Mononuclear cell (primary cell): ENCODE measurements at regions not wholly inside any gene's neighbourhood (a gene's known extent, or its start where the extent isn't known, plus 50 kb on each side); places are given as distances from the start of the nearest gene placed in this dataset.

Experiments used
- H3K27me3 ChIP-seq: 2 replicates; pipeline ENCODE4 v1.6.0; 2011; ENCODE audit warnings: low read length, control low read depth; ENCODE audit not compliant: insufficient read depth
- H3K4me1 ChIP-seq: 2 replicates; pipeline ENCODE4 v1.5.1; 2011; ENCODE audit warnings: mild to moderate bottlenecking, low read length, control low read depth; ENCODE audit not compliant: insufficient read depth
- H3K4me3 ChIP-seq: 2 replicates; pipeline ENCODE4 v1.5.1; 2011; ENCODE audit warnings: mild to moderate bottlenecking, low read length, moderate library complexity
- H3K9me3 ChIP-seq: 2 replicates; pipeline ENCODE4 v1.5.1; 2011; ENCODE audit warnings: low read depth, mild to moderate bottlenecking, control low read depth, low read length

DNA sequence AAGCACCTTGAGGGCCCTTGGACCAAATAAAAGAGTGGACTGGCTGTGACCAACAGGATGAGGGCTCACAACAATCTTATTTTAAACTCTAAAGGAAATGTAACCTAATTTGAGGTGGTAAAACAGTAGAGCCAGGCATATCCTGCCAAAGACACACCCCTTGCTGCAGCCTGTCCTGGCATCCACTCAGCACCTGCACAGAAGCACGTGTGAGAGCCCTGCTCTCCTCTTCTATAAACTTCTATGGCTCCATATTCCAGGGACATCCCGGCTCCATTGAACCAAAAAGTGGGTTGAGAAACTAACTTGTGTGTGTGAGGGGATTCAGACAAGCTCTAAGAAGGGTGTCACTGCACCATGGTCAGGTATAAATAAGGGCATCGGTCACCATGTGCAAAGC lies 190.9 kb upstream of the CHRNA7 start:
- Histone ChIP-seq H3K27me3 (no peaks in the 10 kb centered on the region), H3K9me3 (no peaks in the 10 kb centered on the region), H3K4me3 (no peak overlapping the region), H3K4me1 (no peaks in the 10 kb centered on the region)

DNA sequence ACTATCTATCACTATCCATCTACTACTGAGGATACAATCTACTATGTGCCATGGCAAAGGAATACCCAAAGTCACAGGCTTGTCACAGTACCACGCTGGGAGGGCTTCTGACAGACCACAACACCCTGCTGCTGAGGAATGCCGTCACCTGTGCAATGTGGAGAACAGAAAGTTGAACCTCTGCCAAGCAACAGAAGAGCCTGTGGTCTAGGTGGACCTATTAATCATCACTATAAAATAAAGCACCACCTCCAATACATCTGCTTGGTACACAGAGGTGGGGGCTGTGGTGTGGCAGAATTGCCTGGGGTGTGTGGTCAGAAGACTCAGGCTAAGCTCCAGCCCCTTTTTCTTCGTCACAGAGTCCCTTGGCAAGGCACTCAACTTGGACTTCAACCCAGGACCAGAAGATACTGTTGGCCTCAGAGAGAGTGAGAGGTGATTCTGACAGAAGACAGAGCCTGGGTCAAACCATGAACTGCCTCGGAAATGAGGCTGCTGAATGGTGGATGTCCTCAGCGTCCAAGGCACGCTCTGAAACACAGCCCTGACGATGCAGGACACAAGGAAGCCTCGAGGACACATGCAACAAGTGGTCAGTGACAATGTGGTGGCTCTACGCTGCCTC lies 189.4 kb upstream of the CHRNA7 start:
- Histone ChIP-seq H3K27me3 (no peaks in the 10 kb centered on the region), H3K4me1 (no peaks in the 10 kb centered on the region), H3K9me3 (no peaks in the 10 kb centered on the region), H3K4me3 (no peak overlapping the region)

DNA sequence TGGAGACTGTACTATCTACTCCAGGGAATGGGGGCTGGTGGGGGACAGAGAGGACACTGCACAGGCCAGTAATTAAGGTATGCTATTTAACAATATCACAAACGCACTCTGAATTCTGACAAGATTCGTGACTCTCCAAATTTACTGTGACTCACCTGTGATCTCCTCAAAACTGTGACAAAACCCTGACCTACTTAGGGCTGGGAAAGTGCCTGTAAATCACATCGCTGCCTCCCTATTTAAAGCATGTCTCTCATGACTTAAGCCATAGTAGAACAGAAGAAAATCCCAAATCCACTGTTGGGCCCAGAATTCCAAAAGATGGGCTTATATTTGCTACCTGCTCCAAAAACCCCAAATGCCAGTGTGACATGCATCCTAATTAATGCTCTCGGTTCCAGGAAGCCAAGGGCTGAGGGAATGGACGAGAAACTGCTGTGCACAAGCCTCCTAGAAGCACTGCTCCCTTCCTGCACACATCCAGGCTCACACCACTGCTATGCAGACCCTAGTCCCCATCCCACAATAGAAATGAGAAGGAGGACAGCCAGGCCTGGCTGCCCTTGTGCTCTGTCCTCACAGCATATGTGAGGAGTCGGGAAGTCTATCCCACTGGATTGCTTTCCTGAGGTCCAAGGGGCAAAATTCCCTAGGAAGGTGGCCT lies 187.7 kb upstream of the CHRNA7 start:
- H3K9me3 ChIP-seq = no peaks in the 10 kb centered on the region

DNA sequence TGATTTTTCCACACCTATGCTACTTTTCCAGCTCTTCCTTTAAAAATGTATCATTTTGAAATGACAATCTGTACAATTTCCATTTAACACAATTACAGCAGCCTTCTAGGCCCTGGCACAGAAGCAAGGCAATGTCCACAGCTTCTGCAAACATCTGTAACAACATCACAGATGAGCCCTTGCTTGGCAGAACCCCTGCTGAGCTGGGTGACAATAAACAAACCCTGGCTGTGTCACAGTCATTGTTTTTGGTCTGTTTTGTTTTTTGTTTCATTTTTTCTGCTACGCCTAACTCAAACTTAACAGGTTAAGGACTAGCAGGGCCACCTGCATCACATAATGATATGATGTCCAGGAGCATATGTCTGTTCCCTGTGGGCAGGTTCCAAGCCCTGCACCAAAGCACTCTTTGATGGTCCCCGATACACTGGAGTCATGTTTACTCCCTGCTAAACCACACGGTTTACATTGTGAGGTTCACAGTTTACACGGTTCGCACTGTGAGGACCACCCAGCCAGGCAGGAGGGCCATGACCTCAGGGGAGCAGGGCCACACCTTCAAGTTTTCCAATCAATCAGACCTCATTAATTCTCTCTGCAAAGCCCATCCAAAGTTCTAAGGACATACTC lies 186.8 kb upstream of the CHRNA7 start:
- H3K27me3 ChIP-seq = no peaks in the 10 kb centered on the region
- H3K9me3 ChIP-seq = no peaks in the 10 kb centered on the region
- no peaks in the 10 kb centered on the region for H3K4me1 ChIP-seq
- H3K4me3 ChIP-seq = no peak overlapping the region

More for the DNA sequence above, 187.7 kb upstream of the CHRNA7 start:
- no peak overlapping the region for H3K4me3 ChIP-seq
- H3K27me3 ChIP-seq = no peaks in the 10 kb centered on the region
- H3K4me1 ChIP-seq = no peaks in the 10 kb centered on the region

DNA sequence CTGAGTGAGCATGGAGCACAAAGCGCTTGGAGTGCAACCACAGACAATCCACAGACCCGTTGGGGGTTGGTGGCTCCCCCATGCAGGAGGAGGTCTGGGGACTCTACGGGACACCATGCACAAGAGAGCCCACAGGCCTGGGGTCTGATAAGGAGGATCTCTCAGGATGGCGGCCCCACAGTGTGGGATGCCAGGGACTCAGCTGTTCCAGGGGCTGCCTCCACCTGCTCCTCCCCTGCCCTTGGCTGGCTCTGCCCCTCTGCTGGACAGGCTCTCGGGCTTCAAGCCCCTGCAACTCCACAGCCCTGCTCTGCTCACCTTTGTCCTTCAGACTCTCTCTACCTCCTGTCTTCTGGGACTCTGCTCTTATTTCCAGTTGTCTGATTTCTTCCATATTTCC lies 184.5 kb upstream of the CHRNA7 start:
- Histone ChIP-seq H3K4me3 (no peak overlapping the region), H3K4me1 (no peaks in the 10 kb centered on the region), H3K9me3 (no peaks in the 10 kb centered on the region), H3K27me3 (no peaks in the 10 kb centered on the region)

DNA sequence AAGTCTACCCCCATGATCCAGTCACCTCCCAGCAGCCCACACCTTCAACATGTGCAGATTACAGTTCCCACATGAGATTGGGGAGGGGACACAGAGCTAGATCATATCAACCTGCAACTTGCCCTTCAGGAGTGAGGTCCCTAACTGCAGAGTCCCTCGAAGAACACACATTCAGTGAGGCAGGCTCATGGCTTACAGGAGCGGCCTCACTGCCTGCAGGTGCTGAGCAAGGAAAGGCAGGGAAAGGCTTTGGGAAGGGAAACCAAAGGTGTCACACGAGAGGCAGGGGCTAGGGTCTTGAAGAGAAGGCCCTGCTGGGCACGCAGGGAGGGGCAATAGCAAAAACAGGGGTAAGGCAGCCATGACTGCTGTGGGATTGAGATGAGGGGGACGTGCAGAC lies 182.4 kb upstream of the CHRNA7 start:
- Histone ChIP-seq H3K27me3 (no peaks in the 10 kb centered on the region), H3K9me3 (no peaks in the 10 kb centered on the region), H3K4me1 (no peaks in the 10 kb centered on the region), H3K4me3 (no peak overlapping the region)

DNA sequence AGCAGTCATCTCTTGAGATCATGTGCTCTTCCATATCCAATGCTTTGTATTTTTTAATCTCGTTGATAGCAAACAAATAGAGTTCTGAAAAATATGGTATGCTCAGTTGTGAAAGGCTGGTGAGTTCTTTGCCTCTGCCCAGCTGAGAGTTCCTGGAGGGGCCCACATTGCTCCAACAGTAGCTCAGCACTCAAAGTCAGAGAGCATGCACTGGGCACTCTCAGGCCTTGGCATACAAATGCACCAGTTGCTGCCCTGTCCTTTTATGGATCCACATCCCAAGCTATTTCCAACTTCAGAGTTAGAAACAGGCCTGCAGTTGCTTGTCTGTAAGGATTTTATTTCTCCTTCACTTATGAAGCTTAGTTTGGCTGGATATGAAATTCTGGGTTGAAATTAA lies 181.7 kb upstream of the CHRNA7 start:
- no peak overlapping the region for H3K4me3 ChIP-seq
- no peaks in the 10 kb centered on the region for H3K9me3 ChIP-seq
- no peaks in the 10 kb centered on the region for H3K27me3 ChIP-seq
- no peaks in the 10 kb centered on the region for H3K4me1 ChIP-seq

DNA sequence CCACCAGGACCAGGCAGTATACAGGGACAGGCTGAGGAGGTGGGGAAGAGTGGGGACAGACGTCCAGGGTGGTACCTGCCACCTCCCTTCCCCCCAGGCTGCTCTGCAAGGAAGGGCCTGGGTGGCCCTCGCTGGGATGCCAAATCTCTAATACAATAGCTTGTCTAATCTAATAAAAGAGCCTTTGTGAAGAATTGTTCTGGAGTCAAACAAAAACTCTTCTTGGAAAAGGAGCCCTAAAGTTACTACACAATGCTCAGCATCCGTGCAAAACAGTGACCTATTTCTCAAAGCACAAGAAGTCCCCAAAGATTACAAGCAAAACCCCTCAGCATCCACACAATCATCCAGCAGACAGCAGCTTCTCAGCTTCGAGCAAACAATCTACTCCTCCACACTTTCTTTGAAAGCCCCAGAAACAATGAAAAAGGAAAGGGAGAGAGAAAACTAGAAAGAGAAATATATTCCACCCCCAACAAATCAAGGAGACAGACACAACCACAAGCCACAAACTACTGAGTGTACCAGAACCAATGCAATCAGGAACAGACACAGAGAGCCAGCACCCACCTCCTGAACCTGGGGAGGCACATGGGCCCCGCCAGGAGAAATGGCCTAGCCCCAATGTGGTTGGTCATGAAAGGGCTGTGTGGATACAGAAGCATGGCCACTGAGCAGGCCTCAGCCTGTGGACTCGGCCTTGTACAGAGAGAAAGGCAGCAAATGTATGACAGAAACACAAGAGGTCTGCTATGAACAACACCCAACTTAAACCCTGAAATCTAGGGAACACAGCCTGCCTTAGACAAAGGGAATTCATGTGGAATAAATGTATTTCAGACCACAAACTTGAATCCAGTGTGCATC lies 177.1 kb upstream of the CHRNA7 start:
- Histone ChIP-seq H3K4me3 (no peak overlapping the region), H3K9me3 (no peaks in the 10 kb centered on the region), H3K27me3 (no peaks in the 10 kb centered on the region), H3K4me1 (no peaks in the 10 kb centered on the region)

DNA sequence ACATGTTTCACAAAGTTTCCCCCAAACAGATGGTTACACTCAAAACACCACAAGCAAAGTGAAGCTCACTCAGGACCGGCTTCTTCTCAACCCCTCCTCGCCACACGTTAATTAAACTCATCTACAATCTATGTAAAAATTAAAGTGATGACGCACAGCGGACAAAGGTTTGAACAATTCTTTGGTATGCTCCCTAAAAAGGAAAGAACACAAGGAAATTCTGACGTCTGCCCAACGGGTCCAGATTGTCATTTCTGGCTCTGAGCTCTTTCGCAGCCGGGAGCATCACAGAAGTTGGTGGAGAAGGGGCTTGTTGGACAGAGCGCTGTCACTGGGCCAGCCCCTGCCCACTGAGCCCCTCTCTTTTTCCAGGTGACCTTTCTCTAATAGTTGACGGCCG lies 173.7 kb upstream of the CHRNA7 start:
- Histone ChIP-seq H3K27me3 (no peaks in the 10 kb centered on the region), H3K4me1 (no peaks in the 10 kb centered on the region), H3K4me3 (no peak overlapping the region), H3K9me3 (no peaks in the 10 kb centered on the region)

DNA sequence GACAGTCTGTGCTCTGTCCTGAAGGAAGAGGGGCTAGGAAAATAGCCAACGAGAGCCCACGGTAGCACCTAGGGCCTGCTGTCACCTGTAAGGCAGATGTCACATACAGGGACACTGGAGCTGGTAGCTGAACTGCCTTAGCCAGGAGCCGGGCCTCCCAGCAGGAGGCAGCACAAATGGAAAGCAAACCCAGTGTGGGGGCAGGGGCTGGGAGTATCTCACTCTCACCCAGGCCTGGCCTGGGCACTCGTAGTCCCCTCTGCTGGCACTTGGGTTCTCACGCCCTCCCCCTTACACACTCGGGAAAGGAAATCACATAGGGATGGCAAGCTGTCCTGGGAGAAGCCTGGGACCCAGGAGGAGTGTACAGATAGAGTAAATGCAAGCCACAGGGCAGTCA lies 173.1 kb upstream of the CHRNA7 start:
- Histone ChIP-seq H3K9me3 (no peaks in the 10 kb centered on the region), H3K4me3 (no peak overlapping the region), H3K27me3 (no peaks in the 10 kb centered on the region), H3K4me1 (no peaks in the 10 kb centered on the region)

DNA sequence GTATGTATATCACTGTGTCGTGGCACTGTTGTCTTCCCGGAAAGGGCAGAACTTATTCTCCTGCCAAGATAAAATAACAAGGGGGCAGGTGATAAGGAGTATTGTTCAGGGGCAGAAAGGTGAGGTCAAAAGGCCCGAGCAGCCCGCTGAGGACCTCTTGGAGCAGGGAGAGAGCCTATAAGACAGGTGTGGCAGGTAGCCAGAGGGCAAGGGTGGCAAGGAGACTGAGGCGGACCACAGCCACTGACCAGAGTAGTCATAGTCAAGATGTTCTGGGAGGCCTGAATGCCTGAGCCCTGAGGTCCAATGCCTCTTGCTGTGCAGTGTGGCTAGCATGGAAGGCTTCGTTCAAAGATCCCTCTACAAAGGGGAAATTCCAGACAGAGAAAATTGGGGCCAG lies 172.3 kb upstream of the CHRNA7 start:
- H3K4me1 ChIP-seq = no peaks in the 10 kb centered on the region
- no peaks in the 10 kb centered on the region for H3K9me3 ChIP-seq

DNA sequence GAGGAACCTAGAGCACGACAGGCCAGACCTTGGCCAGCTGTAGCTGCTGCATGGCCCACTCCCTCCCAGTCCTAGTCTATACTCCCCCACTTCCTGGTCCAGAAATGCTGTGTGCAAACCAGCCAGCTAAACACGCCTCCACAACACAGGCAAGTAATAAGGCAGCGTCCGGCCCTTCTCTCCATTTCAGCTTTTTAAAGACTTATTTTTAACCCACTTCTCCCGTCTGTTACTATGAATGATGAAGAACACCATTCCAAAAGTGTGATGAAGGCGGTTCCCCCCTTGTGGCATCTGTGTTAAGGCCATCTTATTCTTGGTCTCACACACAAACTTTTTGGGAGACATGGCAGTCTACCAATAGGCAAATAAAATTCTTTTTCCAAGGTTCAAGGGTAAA lies 164.1 kb upstream of the CHRNA7 start:
- Histone ChIP-seq H3K9me3 (no peaks in the 10 kb centered on the region), H3K4me1 (peaks cover 9% of the 10 kb centered on the region), H3K4me3 (no peak overlapping the region), H3K27me3 (peaks cover 19% of the 10 kb centered on the region)

More for the DNA sequence above, 172.3 kb upstream of the CHRNA7 start:
- Histone ChIP-seq H3K27me3 (no peaks in the 10 kb centered on the region), H3K4me3 (no peak overlapping the region)

DNA sequence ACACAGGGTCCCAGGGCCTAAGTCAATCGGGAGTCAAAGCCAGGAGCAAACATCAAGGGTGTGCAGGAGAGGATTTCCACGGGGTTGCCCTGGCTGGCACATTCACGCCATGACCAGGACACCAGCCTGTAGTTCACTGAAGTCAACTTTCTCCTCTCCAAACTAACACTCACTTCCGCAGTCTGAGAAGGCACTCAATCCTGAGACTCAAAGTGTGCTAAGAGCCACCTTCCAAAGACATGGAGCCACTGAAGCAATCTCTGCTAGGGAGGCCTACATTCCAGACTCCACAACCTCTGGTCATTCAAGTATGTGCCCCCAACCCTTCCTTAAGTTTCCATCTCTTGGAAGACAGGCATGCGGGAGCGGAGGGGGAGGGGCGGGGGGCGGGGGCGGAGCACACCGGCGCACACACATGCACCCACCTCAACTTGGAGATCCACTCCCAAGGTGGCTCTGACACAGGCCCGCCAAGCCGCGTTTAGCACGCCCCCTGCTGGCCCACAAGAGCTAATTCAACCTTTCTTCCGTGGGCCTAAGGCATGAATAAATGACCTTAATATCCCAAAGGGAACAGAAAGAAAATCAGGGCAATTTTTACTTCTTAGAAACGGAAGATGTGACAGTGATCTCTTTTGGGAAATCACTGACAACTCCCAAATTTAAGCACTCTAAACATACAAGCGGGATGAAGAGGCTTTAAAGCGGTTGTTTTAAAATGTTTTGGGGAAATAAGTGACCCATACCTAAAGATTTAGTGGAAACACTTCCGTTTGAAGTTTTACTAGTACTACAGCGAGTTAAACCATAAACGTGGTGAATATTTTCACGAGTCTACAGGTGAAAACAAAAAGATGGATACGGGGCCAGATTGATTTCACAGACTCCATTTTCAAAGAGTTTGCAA lies 162.5 kb upstream of the CHRNA7 start:
- Histone ChIP-seq H3K27me3 (peaks cover 22% of the 10 kb centered on the region), H3K4me1 (peaks cover 9% of the 10 kb centered on the region), H3K9me3 (no peaks in the 10 kb centered on the region), H3K4me3 (no peak overlapping the region)

DNA sequence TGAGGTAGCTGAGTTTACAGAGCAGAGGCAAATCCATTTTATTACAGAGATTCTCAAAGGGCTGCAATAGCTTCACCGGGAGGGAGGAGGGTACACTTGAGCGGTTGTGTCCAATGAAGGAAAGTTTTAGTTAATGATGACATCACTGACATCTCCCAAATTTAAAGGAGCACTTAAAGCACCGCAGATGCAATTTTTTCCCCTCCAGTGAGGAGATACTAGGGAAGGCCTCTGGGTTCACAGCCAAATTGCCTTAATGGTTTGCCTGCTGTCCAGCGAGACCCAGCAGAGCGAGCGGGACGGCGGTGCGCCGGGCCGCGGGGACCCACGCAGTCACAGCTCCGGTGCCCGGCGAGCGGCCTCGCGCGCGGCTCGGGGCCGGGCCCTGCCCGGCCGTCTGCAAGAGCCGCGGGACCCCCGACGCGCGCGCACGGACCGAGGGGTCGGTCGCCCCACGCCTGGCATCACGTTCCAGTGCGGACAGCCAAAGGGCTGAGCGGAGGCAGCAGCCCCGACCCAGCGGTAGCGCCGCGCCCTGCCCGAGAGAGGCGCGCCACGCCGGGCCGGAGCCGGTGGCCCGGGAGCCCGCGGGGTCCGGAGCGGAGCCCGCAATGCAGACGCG lies 160.5 kb upstream of the CHRNA7 start:
- Histone ChIP-seq H3K27me3 (peaks cover 26% of the 10 kb centered on the region), H3K4me3 (peak overlapping the region; percentile 10)

More for the DNA sequence above, 160.5 kb upstream of the CHRNA7 start:
- peaks cover 9% of the 10 kb centered on the region for H3K4me1 ChIP-seq
- no peaks in the 10 kb centered on the region for H3K9me3 ChIP-seq
